HS-27A (cell line): ENCODE measurements at regions not wholly inside any gene's neighbourhood (a gene's known extent, or its start where the extent isn't known, plus 50 kb on each side); places are given as distances from the start of the nearest gene placed in this dataset.
"Not testable (repeated sequence)": the region's sequence is repeated elsewhere in the genome, so short reads cannot be mapped to it uniquely, and the experiment has no call there.

Experiments used
- DNase-seq: peaks from one replicate; pipeline ENCODE4 v3.0.0-alpha.2; 2012; ENCODE audit warnings: low read depth, missing footprints

GRCh38 chr4:38382520-38382919 is 281.5 kb upstream of the KLF3 start:
- no peak for DNase-seq

GRCh38 chr4:38383646-38384121 is 280.3 kb upstream of the KLF3 start:
- DNase-seq = no peak

GRCh38 chr4:38385093-38386004 is 278.6 kb upstream of the KLF3 start:
- DNase-seq = no peak

GRCh38 chr4:38386005-38386551 is 277.9 kb upstream of the KLF3 start:
- DNase-seq = no peak

- no peak for DNase-seq
These were observed 277.3 kb upstream of the KLF3 start for GRCh38 chr4:38386654-38387188.

- DNase-seq = no peak
These were observed 276.7 kb upstream of the KLF3 start for GRCh38 chr4:38387348-38387747.

GRCh38 chr4:38387819-38388218 is 276.2 kb upstream of the KLF3 start:
- DNase-seq = no peak

GRCh38 chr4:38388907-38389306 is 275.1 kb upstream of the KLF3 start:
- DNase-seq = not testable (repeated sequence)

- no peak for DNase-seq
These were observed 272.9 kb upstream of the KLF3 start for GRCh38 chr4:38390969-38391545.

- no peak for DNase-seq
These were observed 271.7 kb upstream of the KLF3 start for GRCh38 chr4:38392223-38392855.

- no peak for DNase-seq
These were observed 267.9 kb upstream of the KLF3 start for GRCh38 chr4:38396091-38396490.

GRCh38 chr4:38396845-38397547 is 267.0 kb upstream of the KLF3 start:
- no peak for DNase-seq

- DNase-seq = no peak
These were observed 263.1 kb upstream of the KLF3 start for GRCh38 chr4:38400946-38401345.

- no peak for DNase-seq
These were observed 257.8 kb upstream of the KLF3 start for GRCh38 chr4:38406243-38406642.

- no peak for DNase-seq
These were observed 254.1 kb upstream of the KLF3 start for GRCh38 chr4:38409852-38410251.

- DNase-seq = no peak
These were observed 252.9 kb upstream of the KLF3 start for GRCh38 chr4:38411092-38411491.

GRCh38 chr4:38411981-38412536 is 251.9 kb upstream of the KLF3 start:
- no peak for DNase-seq

GRCh38 chr4:38413524-38414341 is 250.3 kb upstream of the KLF3 start:
- no peak for DNase-seq

GRCh38 chr4:38414410-38414809 is 249.6 kb upstream of the KLF3 start:
- no peak for DNase-seq

- no peak for DNase-seq
These were observed 248.3 kb upstream of the KLF3 start for GRCh38 chr4:38415682-38416081.
